OCI-LY7 (cell line): ENCODE measurements at regions not wholly inside any gene's neighbourhood (a gene's known extent, or its start where the extent isn't known, plus 50 kb on each side); places are given as distances from the start of the nearest gene placed in this dataset.

ENCODE experiments used
- CTCF ChIP-seq: fragments of 200-600 bp; sonication (generic); conservative IDR thresholded peaks from 2 replicates; pipeline ENCODE4 v1.5.1; 2014; ENCODE audit warnings: mild to moderate bottlenecking, antibody characterized with exemption, low read length, moderate library complexity, mixed read lengths
- EZH2phosphoT487 ChIP-seq: fragments of 200-600 bp; sonication (generic); IDR thresholded peaks from 2 replicates; pipeline ENCODE4 v1.6.1; 2018; ENCODE audit warnings: low read depth, borderline replicate concordance, mild to moderate bottlenecking, mixed run types, antibody characterized with exemption, low read length, moderate library complexity, mixed read lengths

GRCh38 chr18:43775591-43775990 is 498.3 kb upstream of the SYT4 start:
- TF ChIP-seq CTCF (no peak), EZH2phosphoT487 (no peak)
